Transverse colon (tissue), 4 donors: ENCODE measurements at regions not wholly inside any gene's neighbourhood (a gene's known extent, or its start where the extent isn't known, plus 50 kb on each side); places are given as distances from the start of the nearest gene placed in this dataset.

Source experiments
- DNase-seq: peaks from one replicate; pipeline ENCODE4 v3.0.0-alpha.2; 2019
- H3K27ac ChIP-seq, 4 donors: fragments of 200-600 bp; sonication (generic); 2 replicates each; pipeline ENCODE4 v1.5.1; 2016 to 2018; ENCODE audit warnings: inconsistent platforms in 4 of 4
- H3K27me3 ChIP-seq: fragments of 200-600 bp; sonication (generic); 2 replicates; pipeline ENCODE4 v1.5.1; 2017; ENCODE audit warnings: inconsistent platforms
- H3K36me3 ChIP-seq, 4 donors: fragments of 200-600 bp; sonication (generic); 2 replicates each; pipeline ENCODE4 v1.5.1; 2017 to 2019; ENCODE audit warnings: inconsistent platforms in 4 of 4
- H3K4me1 ChIP-seq, 4 donors: fragments of 200-600 bp; sonication (generic); 2 replicates each; pipeline ENCODE4 v1.5.1; 2017 to 2020; ENCODE audit warnings: inconsistent platforms in 4 of 4
- H3K4me3 ChIP-seq, 4 donors: fragments of 200-600 bp; sonication (generic); 1 replicate in 1 of 4; 2 replicates in 3 of 4; pipeline versions ENCODE4 v1.5.1 to v1.6.1; 2017 to 2019; ENCODE audit warnings: inconsistent platforms in 4 of 4
- H3K9me3 ChIP-seq, 2 donors: fragments of 200-600 bp; sonication (generic); 2 replicates each; pipeline ENCODE4 v1.5.1; 2017 to 2019; ENCODE audit warnings: inconsistent platforms in 2 of 2
- EP300 ChIP-seq: sonication (generic); formaldehyde crosslinking; IDR thresholded peaks from one replicate; pipeline ENCODE4 v1.6.1; 2017; ENCODE audit warnings: antibody characterized with exemption, low read depth
- POLR2A ChIP-seq: fragments of 450-650 bp; IDR thresholded peaks from one replicate; pipeline ENCODE4 v1.6.1; 2016; ENCODE audit warnings: antibody characterized with exemption, mild to moderate bottlenecking, moderate library complexity
- POLR2AphosphoS5 ChIP-seq, 3 donors: sonication (generic); formaldehyde crosslinking; IDR thresholded peaks; one replicate each; pipeline ENCODE4 v1.6.1; 2016; ENCODE audit warnings: antibody characterized with exemption in 3 of 3
- WGBS, 2 donors: methylation state at CpG; one replicate each; pipeline ENCODE4 v1.1.5; 2018; ENCODE audit warnings: low coverage in 1 of 2; 5-methylcytosine and 5-hydroxymethylcytosine counted together
- in situ Hi-C, 4 donors: fragments of 200-750 bp; cut with MboI; loops; one replicate each; pipeline versions ENCODE4 v1.15.0 to v1.15.1; 2017; ENCODE audit warnings: low sequenced_read_pairs in 3 of 4, low pct_ligation_motif_present in 1 of 4, low pct_unique_long_range_greater_than_20kb in 1 of 4
- intact Hi-C: fragments of 100-400 bp; cut with DNase I; formaldehyde crosslinking; loops from one replicate; pipeline ENCODE4 v1.15.1; 2023; ENCODE audit warnings: low total_unique reads
- TF ChIP-seq, protein P1 (sequence below), 5 experiments: fragments of 200-600 bp in 3 of 5; fragments of 450-650 bp in 2 of 5; sonication (generic) in 3 of 5; IDR thresholded peaks; 1 replicate in 2 of 5; 2 replicates in 3 of 5; pipeline ENCODE4 v1.5.1; 2016 to 2017; ENCODE audit warnings: antibody characterized with exemption in 5 of 5, inconsistent platforms in 3 of 5, mild to moderate bottlenecking in 2 of 5, moderate library complexity in 1 of 5

- in situ Hi-C loops = no loop called here
- DNase-seq = no peak
- WGBS, 2 donors = 50 to 80% methylated on average over 1 to 6 of the region's 6 CpGs
Observed at GRCh38 chr19:30207357-30207756, 164.8 kb upstream of the ZNF536 start.

DNA sequence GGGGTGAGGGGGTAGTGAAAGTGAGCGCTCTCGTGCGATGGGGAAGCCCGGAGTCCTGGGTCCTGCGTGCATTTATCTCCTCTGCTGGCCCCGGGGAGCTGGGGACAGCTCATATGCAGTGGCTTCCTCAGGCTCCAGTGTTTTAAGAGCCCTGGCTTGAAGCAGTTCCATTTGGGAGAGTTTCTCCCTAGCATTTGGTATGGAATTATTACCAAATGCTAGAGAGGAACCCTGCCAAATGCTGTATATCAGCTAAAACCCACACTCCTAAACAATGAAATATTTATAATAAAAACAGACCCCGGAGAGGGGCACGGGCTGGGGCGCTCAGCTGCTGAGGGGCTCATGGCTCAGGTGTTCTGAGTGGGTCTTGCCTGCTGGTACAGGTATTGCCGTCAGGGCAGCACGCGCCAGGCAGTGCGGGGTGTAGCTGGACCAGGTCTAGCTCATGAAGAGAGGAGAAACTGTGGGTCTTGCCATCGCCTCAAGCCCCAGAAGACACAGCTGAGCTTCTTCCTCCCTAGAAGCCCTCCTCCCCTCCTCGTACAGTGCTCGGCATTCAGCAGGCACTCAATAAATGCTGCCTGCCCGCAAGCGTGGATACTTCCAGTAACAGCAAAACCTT, 163.6 kb upstream of the ZNF536 start:
- 82% methylated on average over 18 of the region's 18 CpGs; no CpG with 5 or more reads in 1 of the 2 donors for WGBS, 2 donors
- Histone ChIP-seq H3K9me3 (no peaks in the 10 kb centered on the region), H3K27me3 (peaks cover 4% of the 10 kb centered on the region), H3K4me1 (no peaks in the 10 kb centered on the region), H3K36me3 (no peaks in the 10 kb centered on the region), H3K4me3 (no peak overlapping the region), H3K27ac (no peak overlapping the region)
- no peak for DNase-seq
- TF ChIP-seq EP300 (no peak), POLR2AphosphoS5 (IDR thresholded peaks at IDR 0.05) (no peak), POLR2A (no peak)
- TF ChIP-seq, protein P1, sequence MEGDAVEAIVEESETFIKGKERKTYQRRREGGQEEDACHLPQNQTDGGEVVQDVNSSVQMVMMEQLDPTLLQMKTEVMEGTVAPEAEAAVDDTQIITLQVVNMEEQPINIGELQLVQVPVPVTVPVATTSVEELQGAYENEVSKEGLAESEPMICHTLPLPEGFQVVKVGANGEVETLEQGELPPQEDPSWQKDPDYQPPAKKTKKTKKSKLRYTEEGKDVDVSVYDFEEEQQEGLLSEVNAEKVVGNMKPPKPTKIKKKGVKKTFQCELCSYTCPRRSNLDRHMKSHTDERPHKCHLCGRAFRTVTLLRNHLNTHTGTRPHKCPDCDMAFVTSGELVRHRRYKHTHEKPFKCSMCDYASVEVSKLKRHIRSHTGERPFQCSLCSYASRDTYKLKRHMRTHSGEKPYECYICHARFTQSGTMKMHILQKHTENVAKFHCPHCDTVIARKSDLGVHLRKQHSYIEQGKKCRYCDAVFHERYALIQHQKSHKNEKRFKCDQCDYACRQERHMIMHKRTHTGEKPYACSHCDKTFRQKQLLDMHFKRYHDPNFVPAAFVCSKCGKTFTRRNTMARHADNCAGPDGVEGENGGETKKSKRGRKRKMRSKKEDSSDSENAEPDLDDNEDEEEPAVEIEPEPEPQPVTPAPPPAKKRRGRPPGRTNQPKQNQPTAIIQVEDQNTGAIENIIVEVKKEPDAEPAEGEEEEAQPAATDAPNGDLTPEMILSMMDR (IDR thresholded peaks at IDR 0.05) = no peak
- intact Hi-C loops (no loop called here), in situ Hi-C loops (no loop called here)

More at GRCh38 chr19:30207357-30207756, 164.8 kb upstream of the ZNF536 start:
- Histone ChIP-seq H3K4me3 (no peak overlapping the region), H3K27ac (no peak overlapping the region), H3K27me3 (no peaks in the 10 kb centered on the region), H3K36me3 (no peaks in the 10 kb centered on the region), H3K4me1 (no peaks in the 10 kb centered on the region), H3K9me3 (no peaks in the 10 kb centered on the region)
- no peak for TF ChIP-seq POLR2A
- no peak for TF ChIP-seq POLR2AphosphoS5 (IDR thresholded peaks at IDR 0.05)
- no peak for TF ChIP-seq EP300
- TF ChIP-seq, protein P1 (IDR thresholded peaks at IDR 0.05) = no peak
- intact Hi-C loops = no loop called here

DNA sequence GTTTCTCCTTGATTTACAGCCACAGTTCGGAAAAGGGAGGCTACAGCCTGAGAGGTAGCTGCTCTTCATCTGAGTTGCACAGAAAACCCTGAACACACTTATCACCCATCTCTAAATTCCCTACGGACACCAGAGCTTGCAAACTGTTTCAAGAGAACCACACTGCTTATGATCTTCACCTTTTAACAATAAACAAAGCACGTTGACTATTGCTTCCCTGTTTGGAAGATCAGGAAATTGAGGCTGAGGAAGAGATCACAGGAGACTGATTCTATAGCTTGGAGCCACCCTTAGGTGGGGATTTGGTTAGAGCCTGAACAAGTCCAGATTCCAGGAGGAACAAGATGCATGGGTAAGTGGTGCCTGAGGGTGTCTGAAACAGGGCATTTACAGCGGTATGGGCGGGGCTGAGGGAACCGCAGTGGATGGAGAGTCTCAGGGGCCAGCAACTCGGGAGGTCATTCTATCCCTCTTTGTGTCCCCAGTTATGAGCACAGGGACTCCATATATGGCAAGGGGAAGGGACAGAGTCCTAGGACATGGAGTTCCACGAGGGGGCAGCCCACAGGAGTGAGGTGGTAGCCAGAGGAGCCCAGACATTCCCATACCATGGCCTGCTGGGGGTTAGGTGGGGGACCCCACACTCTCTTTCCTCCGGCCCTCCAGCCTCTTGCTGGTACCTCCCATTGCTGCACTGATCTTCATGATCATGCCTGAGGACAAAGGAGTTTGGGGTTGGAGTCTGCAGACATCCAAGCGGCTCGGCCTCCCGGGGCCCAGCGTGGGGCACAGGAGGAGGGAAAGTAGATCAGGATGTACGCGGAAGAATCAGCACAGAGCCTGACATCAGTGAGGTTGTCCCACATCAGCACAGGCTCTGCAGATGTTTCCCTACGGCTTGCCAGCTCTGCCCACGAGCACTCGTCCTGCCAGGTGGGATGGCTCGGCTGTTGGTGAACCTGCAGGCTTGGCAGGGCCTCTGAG, 162.3 kb upstream of the ZNF536 start:
- WGBS, 2 donors = 61 to 75% methylated on average over 4 to 19 of the region's 19 CpGs
- Histone ChIP-seq H3K27me3 (peaks cover 4% of the 10 kb centered on the region), H3K27ac (no peak overlapping the region), H3K36me3 (no peaks in the 10 kb centered on the region), H3K9me3 (no peaks in the 10 kb centered on the region), H3K4me3 (no peak overlapping the region), H3K4me1 (no peaks in the 10 kb centered on the region)
- intact Hi-C loops = no loop called here
- no peak for DNase-seq
- in situ Hi-C loops = no loop called here
- TF ChIP-seq, protein P1 (IDR thresholded peaks at IDR 0.05) = no peak
- TF ChIP-seq POLR2AphosphoS5 (IDR thresholded peaks at IDR 0.05) = no peak
- TF ChIP-seq POLR2A = no peak
- no peak for TF ChIP-seq EP300

GRCh38 chr19:30212574-30212973, 159.6 kb upstream of the ZNF536 start:
- in situ Hi-C loops = no loop called here
- peaks cover 4% of the 10 kb centered on the region for H3K27me3 ChIP-seq
- TF ChIP-seq, protein P1 (IDR thresholded peaks at IDR 0.05) = no peak
- no peak for TF ChIP-seq POLR2AphosphoS5 (IDR thresholded peaks at IDR 0.05)
- no peak for TF ChIP-seq EP300
- no peak for TF ChIP-seq POLR2A
- no peak overlapping the region for H3K27ac ChIP-seq
- no peaks in the 10 kb centered on the region for H3K9me3 ChIP-seq
- no peaks in the 10 kb centered on the region for H3K4me1 ChIP-seq
- no peak overlapping the region for H3K4me3 ChIP-seq
- intact Hi-C loops = no loop called here
- 60 to 84% methylated on average over 1 to 12 of the region's 12 CpGs for WGBS, 2 donors
- no peak for DNase-seq
- no peaks in the 10 kb centered on the region for H3K36me3 ChIP-seq
